Suprapubic skin (tissue), 3 donors: ENCODE measurements at regions not wholly inside any gene's neighbourhood (a gene's known extent, or its start where the extent isn't known, plus 50 kb on each side); places are given as distances from the start of the nearest gene placed in this dataset.

Source experiments
- EP300 ChIP-seq: sonication (generic); formaldehyde crosslinking; IDR thresholded peaks from one replicate; pipeline ENCODE4 v1.6.1; 2017; ENCODE audit warnings: antibody characterized with exemption
- POLR2A ChIP-seq, 2 donors: fragments of 450-650 bp; IDR thresholded peaks; one replicate each; pipeline ENCODE4 v1.6.1; 2017; ENCODE audit warnings: antibody characterized with exemption in 2 of 2, mild to moderate bottlenecking in 2 of 2, moderate library complexity in 2 of 2
- TF ChIP-seq, protein P1 (sequence below), 2 donors: fragments of 200-600 bp in 1 of 2; fragments of 450-650 bp in 1 of 2; sonication (generic) in 1 of 2; IDR thresholded peaks; one replicate each; pipeline ENCODE4 v1.5.1; 2016 to 2019; ENCODE audit warnings: antibody characterized with exemption in 2 of 2, mild to moderate bottlenecking in 1 of 2, moderate library complexity in 1 of 2

DNA sequence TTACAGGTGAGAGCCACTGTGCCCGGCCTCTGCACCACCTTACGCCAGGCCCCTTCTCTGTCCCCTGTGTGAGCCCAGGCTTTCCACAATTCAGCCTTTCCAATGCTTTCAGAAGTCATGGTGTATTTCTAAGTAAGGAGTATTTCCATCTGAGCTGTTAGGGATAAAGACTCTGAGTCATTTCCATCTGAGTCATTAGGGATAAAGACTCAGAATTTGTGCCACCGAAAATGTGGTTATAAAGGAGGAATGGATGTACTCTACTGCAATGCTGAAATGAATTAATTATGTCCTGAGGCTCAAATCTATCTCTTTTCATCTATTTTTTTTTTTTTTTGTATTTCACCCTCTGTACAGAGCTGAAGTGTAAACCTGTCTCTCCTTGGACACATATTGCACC lies 84.0 kb downstream of the GATA3 start:
- no peak for TF ChIP-seq POLR2A (IDR thresholded peaks at IDR 0.05)
- TF ChIP-seq, protein P1, sequence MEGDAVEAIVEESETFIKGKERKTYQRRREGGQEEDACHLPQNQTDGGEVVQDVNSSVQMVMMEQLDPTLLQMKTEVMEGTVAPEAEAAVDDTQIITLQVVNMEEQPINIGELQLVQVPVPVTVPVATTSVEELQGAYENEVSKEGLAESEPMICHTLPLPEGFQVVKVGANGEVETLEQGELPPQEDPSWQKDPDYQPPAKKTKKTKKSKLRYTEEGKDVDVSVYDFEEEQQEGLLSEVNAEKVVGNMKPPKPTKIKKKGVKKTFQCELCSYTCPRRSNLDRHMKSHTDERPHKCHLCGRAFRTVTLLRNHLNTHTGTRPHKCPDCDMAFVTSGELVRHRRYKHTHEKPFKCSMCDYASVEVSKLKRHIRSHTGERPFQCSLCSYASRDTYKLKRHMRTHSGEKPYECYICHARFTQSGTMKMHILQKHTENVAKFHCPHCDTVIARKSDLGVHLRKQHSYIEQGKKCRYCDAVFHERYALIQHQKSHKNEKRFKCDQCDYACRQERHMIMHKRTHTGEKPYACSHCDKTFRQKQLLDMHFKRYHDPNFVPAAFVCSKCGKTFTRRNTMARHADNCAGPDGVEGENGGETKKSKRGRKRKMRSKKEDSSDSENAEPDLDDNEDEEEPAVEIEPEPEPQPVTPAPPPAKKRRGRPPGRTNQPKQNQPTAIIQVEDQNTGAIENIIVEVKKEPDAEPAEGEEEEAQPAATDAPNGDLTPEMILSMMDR (IDR thresholded peaks at IDR 0.05), result no peak
- no peak for TF ChIP-seq EP300
